ENCODE measurements at regions not wholly inside any gene's neighbourhood (a gene's known extent, or its start where the extent isn't known, plus 50 kb on each side); places are given as distances from the start of the nearest gene placed in this dataset.

GRCh38 chr6:138680085-138680484 lies 93.5 kb upstream of the CCDC28A start:
- no peak overlapping the region for H3K27ac Mint-ChIP-seq
- ChIA-PET CTCF (no interaction called here), POLR2A (no interaction called here)
- no peaks in the 10 kb centered on the region for H3K36me3 Mint-ChIP-seq (ENCODE audit: low read depth)
- intact Hi-C loops (cut with micrococcal nuclease) = no loop called here
- no peak overlapping the region for H3K4me3 Mint-ChIP-seq
- H3K4me1 Mint-ChIP-seq = no peaks in the 10 kb centered on the region
- no peaks in the 10 kb centered on the region for H3K9me3 Mint-ChIP-seq
- ATAC-seq (ENCODE audit: low read depth) (no peak), DNase-seq (no peak)
- peaks cover 8% of the 10 kb centered on the region for H3K27me3 Mint-ChIP-seq
- no peak for TF ChIP-seq CTCF (IDR thresholded peaks at IDR 0.05)

- ChIA-PET POLR2A (no interaction called here), CTCF (no interaction called here)
- no peaks in the 10 kb centered on the region for H3K4me1 Mint-ChIP-seq
- ATAC-seq (ENCODE audit: low read depth) (no peak), DNase-seq (no peak)
- no peaks in the 10 kb centered on the region for H3K9me3 Mint-ChIP-seq
- H3K4me3 Mint-ChIP-seq = no peak overlapping the region
- no peak for TF ChIP-seq CTCF (IDR thresholded peaks at IDR 0.05)
- intact Hi-C loops (cut with micrococcal nuclease) = no loop called here
- H3K36me3 Mint-ChIP-seq (ENCODE audit: low read depth) = no peaks in the 10 kb centered on the region
- peaks cover 8% of the 10 kb centered on the region for H3K27me3 Mint-ChIP-seq
- H3K27ac Mint-ChIP-seq = no peak overlapping the region
These were observed 91.9 kb upstream of the CCDC28A start for GRCh38 chr6:138681627-138682026.

GRCh38 chr6:138682704-138683527 lies 90.7 kb upstream of the CCDC28A start:
- no peaks in the 10 kb centered on the region for H3K9me3 Mint-ChIP-seq
- no peak for DNase-seq
- intact Hi-C loops (cut with micrococcal nuclease) = no loop called here
- no peak for TF ChIP-seq CTCF (IDR thresholded peaks at IDR 0.05)
- H3K4me3 Mint-ChIP-seq = no peak overlapping the region
- H3K27ac Mint-ChIP-seq = no peak overlapping the region
- no peaks in the 10 kb centered on the region for H3K4me1 Mint-ChIP-seq
- H3K27me3 Mint-ChIP-seq = peaks cover 5% of the 10 kb centered on the region
- no peaks in the 10 kb centered on the region for H3K36me3 Mint-ChIP-seq (ENCODE audit: low read depth)
- ChIA-PET CTCF (no interaction called here), POLR2A (no interaction called here)
- no peak for ATAC-seq (ENCODE audit: low read depth)

GRCh38 chr6:138685257-138685656 lies 88.3 kb upstream of the CCDC28A start:
- peaks cover 5% of the 10 kb centered on the region for H3K27me3 Mint-ChIP-seq
- no peaks in the 10 kb centered on the region for H3K36me3 Mint-ChIP-seq (ENCODE audit: low read depth)
- no peaks in the 10 kb centered on the region for H3K4me1 Mint-ChIP-seq
- H3K27ac Mint-ChIP-seq = no peak overlapping the region
- DNase-seq (no peak), ATAC-seq (ENCODE audit: low read depth) (no peak)
- no peak overlapping the region for H3K4me3 Mint-ChIP-seq
- no peak for TF ChIP-seq CTCF (IDR thresholded peaks at IDR 0.05)
- ChIA-PET POLR2A (no interaction called here), CTCF (no interaction called here)
- no peaks in the 10 kb centered on the region for H3K9me3 Mint-ChIP-seq
- intact Hi-C loops (cut with micrococcal nuclease) = no loop called here

GRCh38 chr6:138685781-138686180 lies 87.8 kb upstream of the CCDC28A start:
- Mint-ChIP-seq H3K27ac (no peak overlapping the region), H3K9me3 (no peaks in the 10 kb centered on the region), H3K36me3 (ENCODE audit: low read depth) (no peaks in the 10 kb centered on the region), H3K27me3 (peaks cover 5% of the 10 kb centered on the region), H3K4me3 (no peak overlapping the region), H3K4me1 (no peaks in the 10 kb centered on the region)
- no peak for TF ChIP-seq CTCF (IDR thresholded peaks at IDR 0.05)
- DNase-seq = no peak
- ChIA-PET CTCF (interaction anchor here (1.3 kb wide), 1 partner anchor 17 kb away, joined by 3 read pairs; no protein-coding TSS in a partner anchor), POLR2A (no interaction called here)
- no peak for ATAC-seq (ENCODE audit: low read depth)
- intact Hi-C loops (cut with micrococcal nuclease) = no loop called here

Data from activated B cell treated with CpG ODN at 0.5 μM for 24 hours (primary cell).